ENCODE measurements at regions not wholly inside any gene's neighbourhood (a gene's known extent, or its start where the extent isn't known, plus 50 kb on each side); places are given as distances from the start of the nearest gene placed in this dataset.

DNA sequence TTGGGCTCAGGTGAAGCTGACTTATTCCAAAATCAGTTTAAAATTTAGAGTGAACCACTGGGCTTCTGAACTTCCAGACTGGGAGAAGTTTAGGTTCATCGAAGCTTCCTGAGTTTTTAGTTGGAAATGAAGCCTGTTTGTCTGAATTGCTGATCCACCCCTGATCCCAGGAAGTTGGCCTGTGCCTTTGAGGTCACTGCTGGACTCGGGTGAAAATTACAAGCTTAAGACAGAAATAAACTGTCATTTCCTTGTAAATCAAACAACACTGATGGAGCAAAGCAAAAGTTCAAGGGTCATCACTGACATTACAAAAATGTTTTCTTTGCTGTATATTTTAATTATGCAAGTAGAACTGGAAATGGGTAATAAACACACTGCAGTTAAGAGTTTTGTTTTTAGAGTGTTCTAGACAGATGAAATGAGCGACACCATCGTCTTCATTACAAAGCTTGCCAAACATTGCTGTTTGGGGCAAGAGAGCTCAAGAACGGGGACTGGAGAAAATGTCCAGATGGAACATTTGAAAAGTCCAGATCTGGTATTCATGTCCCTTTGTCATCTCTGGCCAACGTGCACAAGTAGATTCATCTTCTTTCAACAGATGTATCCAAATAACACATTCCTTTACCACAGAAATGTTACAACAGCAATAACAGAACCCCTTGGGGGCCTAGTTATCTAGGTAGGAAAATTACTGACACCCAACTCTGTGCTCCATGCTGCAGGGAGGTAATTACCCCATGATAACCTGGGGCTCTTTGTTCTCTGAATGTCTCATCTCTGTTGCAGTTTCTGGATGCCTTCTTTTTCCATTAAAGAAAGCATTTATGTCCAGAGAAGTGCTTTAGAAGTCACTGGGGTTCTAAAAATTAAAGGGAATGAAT, 142.4 kb upstream of the ERCC6L2 start:
- TF ChIP-seq, protein P1, sequence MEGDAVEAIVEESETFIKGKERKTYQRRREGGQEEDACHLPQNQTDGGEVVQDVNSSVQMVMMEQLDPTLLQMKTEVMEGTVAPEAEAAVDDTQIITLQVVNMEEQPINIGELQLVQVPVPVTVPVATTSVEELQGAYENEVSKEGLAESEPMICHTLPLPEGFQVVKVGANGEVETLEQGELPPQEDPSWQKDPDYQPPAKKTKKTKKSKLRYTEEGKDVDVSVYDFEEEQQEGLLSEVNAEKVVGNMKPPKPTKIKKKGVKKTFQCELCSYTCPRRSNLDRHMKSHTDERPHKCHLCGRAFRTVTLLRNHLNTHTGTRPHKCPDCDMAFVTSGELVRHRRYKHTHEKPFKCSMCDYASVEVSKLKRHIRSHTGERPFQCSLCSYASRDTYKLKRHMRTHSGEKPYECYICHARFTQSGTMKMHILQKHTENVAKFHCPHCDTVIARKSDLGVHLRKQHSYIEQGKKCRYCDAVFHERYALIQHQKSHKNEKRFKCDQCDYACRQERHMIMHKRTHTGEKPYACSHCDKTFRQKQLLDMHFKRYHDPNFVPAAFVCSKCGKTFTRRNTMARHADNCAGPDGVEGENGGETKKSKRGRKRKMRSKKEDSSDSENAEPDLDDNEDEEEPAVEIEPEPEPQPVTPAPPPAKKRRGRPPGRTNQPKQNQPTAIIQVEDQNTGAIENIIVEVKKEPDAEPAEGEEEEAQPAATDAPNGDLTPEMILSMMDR (IDR thresholded peaks at IDR 0.05) = no peak
- TF ChIP-seq POLR2A (IDR thresholded peaks at IDR 0.05) = no peak

Data from testis (tissue), 2 donors.